Neural progenitor cell (in vitro differentiated cells): ENCODE measurements at regions not wholly inside any gene's neighbourhood (a gene's known extent, or its start where the extent isn't known, plus 50 kb on each side); places are given as distances from the start of the nearest gene placed in this dataset.

ENCODE experiments used
- CTCF ChIP-seq: fragments of 200-600 bp; sonication (generic); IDR thresholded peaks from 2 replicates; pipeline ENCODE4 v1.5.1; 2017; ENCODE audit warnings: antibody characterized with exemption, mild to moderate bottlenecking
- EZH2 ChIP-seq: fragments of 200-600 bp; sonication (generic); IDR thresholded peaks from 2 replicates; pipeline ENCODE4 v1.6.1; 2017; ENCODE audit warnings: antibody characterized with exemption, mild to moderate bottlenecking, moderate library complexity

- TF ChIP-seq CTCF (no peak), EZH2 (no peak)
These were observed 179.9 kb upstream of the FN1 start for GRCh38 chr2:215615803-215616174.
